ENCODE measurements at regions not wholly inside any gene's neighbourhood (a gene's known extent, or its start where the extent isn't known, plus 50 kb on each side); places are given as distances from the start of the nearest gene placed in this dataset.

DNA sequence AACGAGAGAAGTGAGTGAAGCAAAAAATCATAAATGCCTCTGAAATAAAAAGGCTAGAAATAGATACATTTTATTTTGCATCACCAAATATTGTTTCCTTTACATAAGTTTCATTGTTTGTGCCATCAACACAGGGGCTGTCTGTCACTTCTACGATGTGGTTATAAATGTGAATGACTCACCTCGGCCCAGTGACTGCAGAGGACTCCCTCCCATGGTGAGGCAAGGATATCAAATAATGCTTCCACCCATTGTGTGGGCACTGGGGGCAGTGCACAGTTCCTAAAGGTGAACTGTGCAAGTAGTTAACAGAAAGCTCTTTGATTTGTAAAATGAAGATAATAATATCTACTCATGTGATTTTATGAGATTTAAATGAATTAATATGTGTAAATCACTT, 230.3 kb upstream of the NEIL3 start:
- Mint-ChIP-seq H3K9me3 (ENCODE audit: low read depth) (no peaks in the 10 kb centered on the region), H3K36me3 (ENCODE audit: low read depth) (no peaks in the 10 kb centered on the region), H3K4me1 (ENCODE audit: low read depth) (no peaks in the 10 kb centered on the region), H3K27ac (ENCODE audit: unreplicated experiment) (no peak overlapping the region), H3K27me3 (ENCODE audit: low read depth) (peaks cover 15% of the 10 kb centered on the region), H3K4me3 (ENCODE audit: unreplicated experiment) (no peak overlapping the region)
- TF ChIP-seq, protein P1, sequence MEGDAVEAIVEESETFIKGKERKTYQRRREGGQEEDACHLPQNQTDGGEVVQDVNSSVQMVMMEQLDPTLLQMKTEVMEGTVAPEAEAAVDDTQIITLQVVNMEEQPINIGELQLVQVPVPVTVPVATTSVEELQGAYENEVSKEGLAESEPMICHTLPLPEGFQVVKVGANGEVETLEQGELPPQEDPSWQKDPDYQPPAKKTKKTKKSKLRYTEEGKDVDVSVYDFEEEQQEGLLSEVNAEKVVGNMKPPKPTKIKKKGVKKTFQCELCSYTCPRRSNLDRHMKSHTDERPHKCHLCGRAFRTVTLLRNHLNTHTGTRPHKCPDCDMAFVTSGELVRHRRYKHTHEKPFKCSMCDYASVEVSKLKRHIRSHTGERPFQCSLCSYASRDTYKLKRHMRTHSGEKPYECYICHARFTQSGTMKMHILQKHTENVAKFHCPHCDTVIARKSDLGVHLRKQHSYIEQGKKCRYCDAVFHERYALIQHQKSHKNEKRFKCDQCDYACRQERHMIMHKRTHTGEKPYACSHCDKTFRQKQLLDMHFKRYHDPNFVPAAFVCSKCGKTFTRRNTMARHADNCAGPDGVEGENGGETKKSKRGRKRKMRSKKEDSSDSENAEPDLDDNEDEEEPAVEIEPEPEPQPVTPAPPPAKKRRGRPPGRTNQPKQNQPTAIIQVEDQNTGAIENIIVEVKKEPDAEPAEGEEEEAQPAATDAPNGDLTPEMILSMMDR (IDR thresholded peaks at IDR 0.05): no peak
- DNase-seq (ENCODE audit: low spot score): no peak

DNA sequence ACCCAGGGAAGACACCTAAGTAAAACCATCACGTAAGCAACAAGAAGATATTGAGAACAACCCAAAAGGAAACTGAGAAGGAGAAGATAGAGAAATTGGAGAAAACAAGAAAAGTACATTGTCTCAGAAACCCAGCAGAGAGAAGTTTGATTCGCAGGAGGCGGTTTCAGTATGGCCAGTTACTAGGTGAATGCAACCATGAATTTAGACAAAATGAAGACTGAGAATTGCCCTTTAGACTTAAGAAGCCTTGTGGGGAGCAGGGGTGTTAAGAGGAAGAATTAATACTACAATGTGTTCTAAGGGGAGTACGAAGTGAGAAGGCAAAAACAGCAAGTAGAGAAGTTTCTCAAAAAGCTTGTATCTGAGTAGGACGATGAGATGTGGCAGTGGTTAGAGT, 229.3 kb upstream of the NEIL3 start:
- Mint-ChIP-seq H3K4me3 (ENCODE audit: unreplicated experiment) (no peak overlapping the region), H3K36me3 (ENCODE audit: low read depth) (no peaks in the 10 kb centered on the region), H3K27me3 (ENCODE audit: low read depth) (peaks cover 14% of the 10 kb centered on the region), H3K9me3 (ENCODE audit: low read depth) (peaks cover 3% of the 10 kb centered on the region), H3K27ac (ENCODE audit: unreplicated experiment) (no peak overlapping the region), H3K4me1 (ENCODE audit: low read depth) (no peaks in the 10 kb centered on the region)
- no peak for DNase-seq (ENCODE audit: low spot score)
- TF ChIP-seq, protein P1 (IDR thresholded peaks at IDR 0.05): no peak

DNA sequence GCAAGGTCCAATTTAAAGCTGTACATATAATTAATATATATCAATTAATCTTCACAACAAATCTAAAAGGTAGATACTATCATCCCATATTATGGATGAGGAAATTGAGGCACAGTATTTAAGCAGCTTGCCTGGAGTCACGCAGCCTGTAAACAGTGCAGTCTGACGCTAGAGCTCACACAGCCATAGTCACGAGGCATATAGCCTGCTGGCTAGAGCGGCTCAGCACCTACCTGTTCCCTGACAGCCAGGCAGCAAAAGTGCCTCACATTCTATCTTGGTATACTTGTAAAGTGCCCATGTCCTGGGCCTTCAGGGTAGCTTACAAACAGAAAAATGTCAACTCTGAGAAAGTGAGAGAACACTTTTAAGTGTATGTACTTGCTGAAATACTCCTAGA, 222.6 kb upstream of the NEIL3 start:
- TF ChIP-seq, protein P1 (IDR thresholded peaks at IDR 0.05): no peak
- Mint-ChIP-seq H3K9me3 (ENCODE audit: low read depth) (peaks cover 3% of the 10 kb centered on the region), H3K36me3 (ENCODE audit: low read depth) (peaks cover 2% of the 10 kb centered on the region), H3K27me3 (ENCODE audit: low read depth) (peaks cover 27% of the 10 kb centered on the region), H3K4me3 (ENCODE audit: unreplicated experiment) (no peak overlapping the region), H3K27ac (ENCODE audit: unreplicated experiment) (no peak overlapping the region), H3K4me1 (ENCODE audit: low read depth) (no peaks in the 10 kb centered on the region)
- no peak for DNase-seq (ENCODE audit: low spot score)

DNA sequence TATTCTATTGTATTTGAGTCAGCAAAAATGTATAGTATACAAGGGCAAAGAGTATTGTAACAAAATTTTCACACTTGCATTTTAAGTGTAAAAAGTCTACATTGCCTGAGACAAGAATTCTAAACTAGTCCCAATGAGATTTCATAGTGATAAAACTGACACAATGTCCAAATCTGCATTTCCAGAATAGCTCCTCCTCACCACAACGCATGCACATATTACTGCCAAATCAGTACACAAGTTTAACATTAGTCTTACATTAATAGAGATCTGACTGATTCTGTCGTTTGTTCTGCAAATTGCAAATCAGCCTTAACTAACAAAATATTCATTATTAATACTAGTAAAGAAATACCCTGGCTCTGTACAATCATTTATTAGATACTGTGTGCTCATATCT, 222.2 kb upstream of the NEIL3 start:
- TF ChIP-seq, protein P1 (IDR thresholded peaks at IDR 0.05): no peak
- H3K4me1 Mint-ChIP-seq (ENCODE audit: low read depth): no peaks in the 10 kb centered on the region

DNA sequence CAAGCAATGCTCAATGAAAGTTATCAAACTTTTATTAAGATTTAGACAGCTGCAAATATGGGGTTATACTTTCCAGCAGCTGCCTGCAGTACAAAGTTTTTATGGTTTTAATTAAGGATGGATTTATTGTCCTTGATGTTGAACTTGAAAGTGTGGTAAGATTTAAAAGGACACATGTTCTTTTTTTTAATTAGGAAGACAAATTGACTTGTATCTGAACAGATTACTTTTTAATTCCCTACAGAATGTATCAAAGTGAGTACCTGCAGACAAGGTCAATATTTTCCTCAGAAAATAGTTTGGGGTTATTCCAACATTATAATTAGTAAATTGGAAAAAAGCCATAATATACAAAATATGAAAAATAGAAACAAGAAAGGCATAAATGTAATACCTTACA, 218.2 kb upstream of the NEIL3 start:
- TF ChIP-seq, protein P1 (IDR thresholded peaks at IDR 0.05): no peak
- Mint-ChIP-seq H3K27me3 (ENCODE audit: low read depth) (peaks cover 23% of the 10 kb centered on the region), H3K27ac (ENCODE audit: unreplicated experiment) (no peak overlapping the region), H3K4me1 (ENCODE audit: low read depth) (no peaks in the 10 kb centered on the region), H3K9me3 (ENCODE audit: low read depth) (no peaks in the 10 kb centered on the region), H3K36me3 (ENCODE audit: low read depth) (peaks cover 2% of the 10 kb centered on the region), H3K4me3 (ENCODE audit: unreplicated experiment) (no peak overlapping the region)
- DNase-seq (ENCODE audit: low spot score): no peak

More for the DNA sequence above, 222.2 kb upstream of the NEIL3 start:
- Mint-ChIP-seq H3K27me3 (ENCODE audit: low read depth) (peaks cover 27% of the 10 kb centered on the region), H3K9me3 (ENCODE audit: low read depth) (peaks cover 3% of the 10 kb centered on the region), H3K27ac (ENCODE audit: unreplicated experiment) (no peak overlapping the region), H3K4me3 (ENCODE audit: unreplicated experiment) (no peak overlapping the region), H3K36me3 (ENCODE audit: low read depth) (peaks cover 2% of the 10 kb centered on the region)
- DNase-seq (ENCODE audit: low spot score): no peak
